ENCODE measurements at regions not wholly inside any gene's neighbourhood (a gene's known extent, or its start where the extent isn't known, plus 50 kb on each side); places are given as distances from the start of the nearest gene placed in this dataset.
A peak's percentile ranks its signal among the peaks of the same experiment; 100 is the strongest.

DNA sequence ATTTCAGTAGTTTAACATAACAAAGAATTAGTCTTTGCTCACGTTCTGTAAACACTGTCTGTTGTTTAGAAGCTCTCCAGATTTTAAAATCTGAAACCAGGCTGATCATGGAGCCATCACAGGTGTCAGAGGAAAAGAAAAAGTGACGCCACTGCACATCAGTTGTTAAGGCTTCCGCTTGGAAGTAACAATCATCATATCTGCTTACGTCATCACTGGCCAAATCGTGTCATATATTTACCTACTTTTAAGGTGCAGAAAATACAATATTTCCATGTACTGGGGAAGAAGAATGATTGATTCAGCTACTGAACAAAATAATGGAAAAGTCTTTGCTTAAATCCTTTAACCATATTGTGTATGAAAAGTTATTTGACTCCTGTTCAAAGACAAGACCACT lies 382.6 kb upstream of the MC4R start:
- H3K27me3 ChIP-seq (ENCODE audit: control insufficient read depth, insufficient read depth, low read length, poor library complexity, severe bottlenecking) = peaks cover 90% of the 10 kb centered on the region
- Mint-ChIP-seq H3K36me3 (ENCODE audit: low read depth) (no peaks in the 10 kb centered on the region), H3K27me3 (ENCODE audit: insufficient read depth) (peaks cover 77% of the 10 kb centered on the region), H3K9me3 (no peaks in the 10 kb centered on the region), H3K4me1 (no peaks in the 10 kb centered on the region), H3K27ac (no peak overlapping the region), H3K4me3 (no peak overlapping the region)
- H3K27ac ChIP-seq (ENCODE audit: low read depth, low read length) = no peak overlapping the region
- H3K36me3 ChIP-seq (ENCODE audit: control insufficient read depth, insufficient read depth, low read length) = no peaks in the 10 kb centered on the region
- H3K4me3 ChIP-seq (ENCODE audit: low read length) = no peak overlapping the region
- 80 to 85% methylated on average over 1 to 4 of the region's 5 CpGs for WGBS, 2 experiments (ENCODE audit: insufficient coverage in 1 of 2, insufficient read length in 1 of 2)
- H3K9me3 ChIP-seq (ENCODE audit: control insufficient read depth, low read length) = no peaks in the 10 kb centered on the region
- no peaks in the 10 kb centered on the region for H3K4me1 ChIP-seq (ENCODE audit: control insufficient read depth, insufficient read depth, low read length)
- no peak overlapping the region for H3K9ac ChIP-seq (ENCODE audit: extremely low read depth, low read length, poor library complexity, severe bottlenecking)
- DNase-seq = no peak
- TF ChIP-seq, protein P1, sequence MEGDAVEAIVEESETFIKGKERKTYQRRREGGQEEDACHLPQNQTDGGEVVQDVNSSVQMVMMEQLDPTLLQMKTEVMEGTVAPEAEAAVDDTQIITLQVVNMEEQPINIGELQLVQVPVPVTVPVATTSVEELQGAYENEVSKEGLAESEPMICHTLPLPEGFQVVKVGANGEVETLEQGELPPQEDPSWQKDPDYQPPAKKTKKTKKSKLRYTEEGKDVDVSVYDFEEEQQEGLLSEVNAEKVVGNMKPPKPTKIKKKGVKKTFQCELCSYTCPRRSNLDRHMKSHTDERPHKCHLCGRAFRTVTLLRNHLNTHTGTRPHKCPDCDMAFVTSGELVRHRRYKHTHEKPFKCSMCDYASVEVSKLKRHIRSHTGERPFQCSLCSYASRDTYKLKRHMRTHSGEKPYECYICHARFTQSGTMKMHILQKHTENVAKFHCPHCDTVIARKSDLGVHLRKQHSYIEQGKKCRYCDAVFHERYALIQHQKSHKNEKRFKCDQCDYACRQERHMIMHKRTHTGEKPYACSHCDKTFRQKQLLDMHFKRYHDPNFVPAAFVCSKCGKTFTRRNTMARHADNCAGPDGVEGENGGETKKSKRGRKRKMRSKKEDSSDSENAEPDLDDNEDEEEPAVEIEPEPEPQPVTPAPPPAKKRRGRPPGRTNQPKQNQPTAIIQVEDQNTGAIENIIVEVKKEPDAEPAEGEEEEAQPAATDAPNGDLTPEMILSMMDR (conservative IDR thresholded peaks at IDR 0.05) = no peak

DNA sequence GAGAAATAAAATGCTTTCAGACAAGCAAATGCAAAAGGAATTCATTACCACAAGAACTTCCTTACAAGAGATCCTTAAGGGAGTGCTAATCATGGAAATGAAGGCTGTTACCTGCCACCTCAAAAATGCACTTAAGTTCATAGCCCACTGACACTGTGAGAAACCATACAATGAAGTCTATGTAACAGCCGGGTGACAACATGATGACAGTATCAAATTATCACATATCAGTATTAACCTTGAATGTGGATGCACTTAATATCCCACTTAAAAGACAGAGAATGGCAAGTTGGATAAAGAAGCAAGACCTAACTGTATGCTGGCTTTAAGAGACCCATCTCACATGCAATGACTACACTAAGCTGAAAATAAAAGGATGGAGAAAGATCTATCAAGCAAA lies 403.4 kb upstream of the MC4R start:
- TF ChIP-seq, protein P1 (conservative IDR thresholded peaks at IDR 0.05) = no peak
- H3K4me1 ChIP-seq (ENCODE audit: control insufficient read depth, insufficient read depth, low read length) = no peaks in the 10 kb centered on the region
- H3K9me3 Mint-ChIP-seq = peaks cover 59% of the 10 kb centered on the region
- no peak overlapping the region for H3K4me3 Mint-ChIP-seq
- H3K36me3 Mint-ChIP-seq (ENCODE audit: low read depth) = peaks cover 8% of the 10 kb centered on the region
- H3K27ac ChIP-seq (ENCODE audit: low read depth, low read length) = no peak overlapping the region
- no peak overlapping the region for H3K9ac ChIP-seq (ENCODE audit: extremely low read depth, low read length, poor library complexity, severe bottlenecking)
- no peaks in the 10 kb centered on the region for H3K36me3 ChIP-seq (ENCODE audit: control insufficient read depth, insufficient read depth, low read length)
- H3K27ac Mint-ChIP-seq = no peak overlapping the region
- peaks cover 6% of the 10 kb centered on the region for H3K27me3 ChIP-seq (ENCODE audit: control insufficient read depth, insufficient read depth, low read length, poor library complexity, severe bottlenecking)
- H3K4me1 Mint-ChIP-seq = peaks cover 2% of the 10 kb centered on the region
- DNase-seq = no peak
- H3K4me3 ChIP-seq (ENCODE audit: low read length) = no peak overlapping the region
- H3K27me3 Mint-ChIP-seq (ENCODE audit: insufficient read depth) = peaks cover 31% of the 10 kb centered on the region
- WGBS, 2 experiments (ENCODE audit: insufficient coverage in 1 of 2, insufficient read length in 1 of 2) = 87% methylated on average over 1 of the region's 1 CpG; no CpG with 5 or more reads in 1 of the 2 experiments
- peaks cover 68% of the 10 kb centered on the region for H3K9me3 ChIP-seq (ENCODE audit: control insufficient read depth, low read length)

DNA sequence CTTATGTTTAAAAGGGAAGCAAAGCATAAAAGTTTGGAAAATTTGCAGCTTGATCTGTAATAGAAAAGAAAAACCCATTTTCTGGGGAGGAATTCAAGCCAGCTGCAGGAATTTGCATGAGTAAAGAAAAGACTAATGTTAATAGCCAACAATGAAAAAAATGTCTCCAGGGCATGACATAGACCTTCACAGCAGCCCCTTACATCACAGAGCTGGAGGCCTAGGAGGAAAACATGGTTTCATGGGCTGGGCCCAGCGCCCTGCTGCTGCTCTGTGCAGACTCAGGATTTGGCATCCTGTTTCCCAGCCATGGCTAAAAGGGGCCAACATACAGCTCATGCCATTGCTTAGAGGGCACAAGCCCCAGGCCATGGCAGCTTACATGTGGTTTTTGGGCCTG lies 411.6 kb upstream of the MC4R start:
- no peaks in the 10 kb centered on the region for H3K27me3 Mint-ChIP-seq (ENCODE audit: insufficient read depth)
- H3K9me3 ChIP-seq (ENCODE audit: control insufficient read depth, low read length) = peaks cover 40% of the 10 kb centered on the region

More for the DNA sequence above, 411.6 kb upstream of the MC4R start:
- Histone ChIP-seq H3K36me3 (ENCODE audit: control insufficient read depth, insufficient read depth, low read length) (no peaks in the 10 kb centered on the region), H3K4me1 (ENCODE audit: control insufficient read depth, insufficient read depth, low read length) (no peaks in the 10 kb centered on the region), H3K27ac (ENCODE audit: low read depth, low read length) (no peak overlapping the region), H3K27me3 (ENCODE audit: control insufficient read depth, insufficient read depth, low read length, poor library complexity, severe bottlenecking) (no peaks in the 10 kb centered on the region), H3K9ac (ENCODE audit: extremely low read depth, low read length, poor library complexity, severe bottlenecking) (no peak overlapping the region), H3K4me3 (ENCODE audit: low read length) (peak overlapping the region; percentile 23)
- Mint-ChIP-seq H3K4me3 (no peak overlapping the region), H3K9me3 (peaks cover 25% of the 10 kb centered on the region), H3K4me1 (peaks cover 15% of the 10 kb centered on the region), H3K36me3 (ENCODE audit: low read depth) (peaks cover 13% of the 10 kb centered on the region), H3K27ac (no peak overlapping the region)
- 88 to 93% methylated on average over 1 of the region's 1 CpG for WGBS, 2 experiments (ENCODE audit: insufficient coverage in 1 of 2, insufficient read length in 1 of 2)
- TF ChIP-seq, protein P1 (conservative IDR thresholded peaks at IDR 0.05) = no peak
- no peak for DNase-seq
